HG03520 (cell line): ENCODE measurements at regions not wholly inside any gene's neighbourhood (a gene's known extent, or its start where the extent isn't known, plus 50 kb on each side); places are given as distances from the start of the nearest gene placed in this dataset.
"Not testable (repeated sequence)": the region's sequence is repeated elsewhere in the genome, so short reads cannot be mapped to it uniquely, and the experiment has no call there.

Experiments used
- ATAC-seq: cut with Tn5 transposase; IDR thresholded peaks from one replicate; pipeline ENCODE4 v1.9.1; 2021; ENCODE audit warnings: mild to moderate bottlenecking, moderate library complexity; ENCODE audit not compliant: unreplicated experiment

GRCh38 chr4:33724685-33725084 lies 2519.6 kb downstream of the ARAP2 start:
- ATAC-seq: no peak

- ATAC-seq: no peak
Observed at GRCh38 chr4:33725861-33726260, 2518.5 kb downstream of the ARAP2 start.

GRCh38 chr4:33737726-33738125 lies 2506.6 kb downstream of the ARAP2 start:
- no peak for ATAC-seq

GRCh38 chr4:33739884-33740632 lies 2504.3 kb downstream of the ARAP2 start:
- no peak for ATAC-seq

GRCh38 chr4:33740871-33741270 lies 2503.4 kb downstream of the ARAP2 start:
- not testable (repeated sequence) for ATAC-seq

- ATAC-seq: peak; percentile 80
Observed at GRCh38 chr4:33746979-33747378, 2497.3 kb downstream of the ARAP2 start.

- no peak for ATAC-seq
Observed at GRCh38 chr4:33751050-33751449, 2493.3 kb downstream of the ARAP2 start.

- ATAC-seq: no peak
Observed at GRCh38 chr4:33772582-33772981, 2471.7 kb downstream of the ARAP2 start.

GRCh38 chr4:33780952-33781791 lies 2463.1 kb downstream of the ARAP2 start:
- ATAC-seq: no peak

- no peak for ATAC-seq
Observed at GRCh38 chr4:33785843-33786242, 2458.5 kb downstream of the ARAP2 start.

- ATAC-seq: no peak
Observed at GRCh38 chr4:33802578-33802977, 2441.7 kb downstream of the ARAP2 start.

GRCh38 chr4:33825685-33826084 lies 2418.6 kb downstream of the ARAP2 start:
- no peak for ATAC-seq

- ATAC-seq: not testable (repeated sequence)
Observed at GRCh38 chr4:33829356-33829755, 2415.0 kb downstream of the ARAP2 start.

- no peak for ATAC-seq
Observed at GRCh38 chr4:33831442-33832066, 2412.8 kb downstream of the ARAP2 start.

GRCh38 chr4:33835764-33836163 lies 2408.6 kb downstream of the ARAP2 start:
- ATAC-seq: not testable (repeated sequence)

GRCh38 chr4:33837043-33837838 lies 2407.1 kb downstream of the ARAP2 start:
- no peak for ATAC-seq

GRCh38 chr4:33841120-33841519 lies 2403.2 kb downstream of the ARAP2 start:
- no peak for ATAC-seq

- ATAC-seq: no peak
Observed at GRCh38 chr4:33850371-33850902, 2393.9 kb downstream of the ARAP2 start.

GRCh38 chr4:33853670-33854069 lies 2390.6 kb downstream of the ARAP2 start:
- not testable (repeated sequence) for ATAC-seq

- no peak for ATAC-seq
Observed at GRCh38 chr4:33864290-33864859, 2379.9 kb downstream of the ARAP2 start.
